ENCODE measurements at regions not wholly inside any gene's neighbourhood (a gene's known extent, or its start where the extent isn't known, plus 50 kb on each side); places are given as distances from the start of the nearest gene placed in this dataset.

DNA sequence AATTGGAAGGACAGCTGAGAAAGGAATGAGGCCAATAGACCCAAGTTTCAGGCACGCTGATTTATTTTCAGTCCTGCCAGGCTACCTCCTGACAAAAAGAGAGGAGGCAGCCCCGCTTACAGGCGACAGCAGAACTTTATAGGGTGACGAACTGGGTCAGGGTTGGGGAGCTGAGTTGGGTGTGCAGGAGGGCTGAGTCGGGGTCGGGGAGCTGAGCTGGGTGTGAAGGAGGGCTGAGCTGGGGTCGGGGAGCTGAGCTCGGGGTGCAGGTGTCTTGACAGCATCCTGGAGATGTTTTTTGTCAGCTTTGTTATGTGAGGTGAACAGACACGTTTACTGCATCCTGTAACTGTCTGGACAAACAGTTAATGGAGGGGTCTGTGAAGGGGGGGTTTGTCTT, 342.2 kb downstream of the ADCYAP1 start:
- H3K9me3 ChIP-seq (ENCODE audit: control insufficient read depth, low read depth, low read length): no peaks in the 10 kb centered on the region
- no peaks in the 10 kb centered on the region for H3K36me3 ChIP-seq (ENCODE audit: control insufficient read depth, low read depth, low read length)
- no peak overlapping the region for H3K9ac ChIP-seq (ENCODE audit: low read length)
- H3K27me3 ChIP-seq (ENCODE audit: control insufficient read depth, insufficient read depth, low read length): no peaks in the 10 kb centered on the region
- no peak overlapping the region for H3K27ac ChIP-seq (ENCODE audit: low read length)
- no peak overlapping the region for H3K4me3 ChIP-seq (ENCODE audit: low read length)
- H3K4me1 ChIP-seq (ENCODE audit: control insufficient read depth, low read depth, low read length): no peaks in the 10 kb centered on the region

DNA sequence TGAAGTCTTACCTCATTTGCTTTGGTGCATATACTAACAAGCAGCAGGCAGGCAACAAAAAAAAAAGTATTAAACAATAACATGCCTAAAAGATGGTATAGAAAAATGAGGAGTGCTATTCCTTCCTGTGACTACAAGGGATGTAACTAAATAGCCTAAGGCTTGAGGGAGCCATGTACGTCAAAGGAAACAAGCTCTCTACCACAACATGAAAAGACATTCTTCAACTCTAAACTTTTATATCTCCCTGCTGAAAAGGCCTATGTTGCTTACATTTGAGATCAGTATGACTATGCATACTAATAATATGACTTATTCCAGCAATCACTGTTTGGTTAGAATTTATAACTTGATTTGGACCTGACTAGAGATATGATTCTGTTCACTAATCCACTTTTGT, 347.9 kb downstream of the ADCYAP1 start:
- no peak overlapping the region for H3K4me3 ChIP-seq (ENCODE audit: low read length)
- H3K27me3 ChIP-seq (ENCODE audit: control insufficient read depth, insufficient read depth, low read length): no peaks in the 10 kb centered on the region
- H3K4me1 ChIP-seq (ENCODE audit: control insufficient read depth, low read depth, low read length): no peaks in the 10 kb centered on the region
- no peak overlapping the region for H3K9ac ChIP-seq (ENCODE audit: low read length)
- no peak overlapping the region for H3K27ac ChIP-seq (ENCODE audit: low read length)
- H3K9me3 ChIP-seq (ENCODE audit: control insufficient read depth, low read depth, low read length): no peaks in the 10 kb centered on the region
- H3K36me3 ChIP-seq (ENCODE audit: control insufficient read depth, low read depth, low read length): no peaks in the 10 kb centered on the region

DNA sequence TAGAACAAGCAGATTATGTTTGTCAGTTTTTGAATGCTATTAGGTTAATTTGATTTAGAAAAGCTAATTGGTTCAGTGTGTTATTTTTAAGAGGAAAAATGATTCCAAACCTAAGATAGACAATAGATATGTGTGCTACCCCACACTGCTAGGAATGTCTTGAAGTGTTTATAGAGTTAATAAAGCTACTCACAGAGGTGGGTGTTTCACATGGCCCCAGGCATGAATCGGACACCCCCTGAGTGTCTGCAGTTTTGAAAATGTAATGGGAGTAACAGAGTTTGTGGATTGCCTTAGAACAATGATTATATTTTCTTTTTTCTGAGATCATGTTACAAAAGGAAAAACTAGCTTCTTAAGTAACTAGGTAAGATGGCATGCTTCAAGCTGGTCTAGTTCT, 348.3 kb downstream of the ADCYAP1 start:
- H3K27ac ChIP-seq (ENCODE audit: low read length): no peak overlapping the region
- no peak overlapping the region for H3K4me3 ChIP-seq (ENCODE audit: low read length)
- H3K36me3 ChIP-seq (ENCODE audit: control insufficient read depth, low read depth, low read length): no peaks in the 10 kb centered on the region
- H3K4me1 ChIP-seq (ENCODE audit: control insufficient read depth, low read depth, low read length): no peaks in the 10 kb centered on the region
- no peaks in the 10 kb centered on the region for H3K9me3 ChIP-seq (ENCODE audit: control insufficient read depth, low read depth, low read length)
- no peak overlapping the region for H3K9ac ChIP-seq (ENCODE audit: low read length)
- no peaks in the 10 kb centered on the region for H3K27me3 ChIP-seq (ENCODE audit: control insufficient read depth, insufficient read depth, low read length)

DNA sequence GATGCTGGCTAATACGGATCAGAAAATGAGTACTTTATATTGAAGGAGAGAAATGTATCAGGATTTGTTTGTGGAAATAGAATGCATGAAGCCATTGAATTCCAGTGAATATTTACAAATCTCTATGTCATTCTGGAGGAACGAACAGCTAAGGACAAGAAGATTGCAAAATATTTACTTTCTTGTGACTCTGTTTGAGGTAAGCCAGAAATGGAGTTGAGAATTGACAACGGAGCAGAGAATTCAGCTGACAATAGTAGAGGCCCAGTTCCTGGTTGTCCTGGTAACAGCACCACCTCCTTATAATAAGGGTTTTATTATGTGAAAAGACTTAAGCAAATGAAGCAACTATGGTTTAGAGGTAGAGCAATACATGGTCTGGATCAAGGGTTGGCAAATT, 349.2 kb downstream of the ADCYAP1 start:
- Histone ChIP-seq H3K36me3 (ENCODE audit: control insufficient read depth, low read depth, low read length) (no peaks in the 10 kb centered on the region), H3K9me3 (ENCODE audit: control insufficient read depth, low read depth, low read length) (no peaks in the 10 kb centered on the region), H3K4me1 (ENCODE audit: control insufficient read depth, low read depth, low read length) (no peaks in the 10 kb centered on the region), H3K9ac (ENCODE audit: low read length) (no peak overlapping the region), H3K4me3 (ENCODE audit: low read length) (no peak overlapping the region), H3K27me3 (ENCODE audit: control insufficient read depth, insufficient read depth, low read length) (no peaks in the 10 kb centered on the region), H3K27ac (ENCODE audit: low read length) (no peak overlapping the region)

DNA sequence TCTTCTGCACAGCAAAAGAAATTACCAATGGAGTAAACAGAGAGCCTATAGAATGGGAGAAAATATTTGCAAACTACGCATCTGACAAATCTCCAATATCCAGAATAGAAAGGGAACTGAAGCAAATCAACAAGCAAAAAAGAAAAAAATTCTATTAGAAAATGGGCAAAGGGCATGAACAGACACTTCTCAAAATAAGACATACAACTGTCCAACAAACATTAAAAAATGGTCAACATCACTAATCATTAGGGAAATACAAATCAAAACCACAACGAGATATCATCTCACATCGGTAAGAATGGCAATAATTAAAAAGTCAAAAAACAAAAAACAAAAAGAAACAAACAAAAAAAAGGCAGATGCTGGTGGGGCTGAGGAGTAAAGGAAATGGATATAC, 356.4 kb downstream of the ADCYAP1 start:
- Histone ChIP-seq H3K27me3 (ENCODE audit: control insufficient read depth, insufficient read depth, low read length) (no peaks in the 10 kb centered on the region), H3K9ac (ENCODE audit: low read length) (no peak overlapping the region), H3K4me3 (ENCODE audit: low read length) (no peak overlapping the region), H3K36me3 (ENCODE audit: control insufficient read depth, low read depth, low read length) (no peaks in the 10 kb centered on the region), H3K27ac (ENCODE audit: low read length) (no peak overlapping the region), H3K9me3 (ENCODE audit: control insufficient read depth, low read depth, low read length) (peaks cover 13% of the 10 kb centered on the region), H3K4me1 (ENCODE audit: control insufficient read depth, low read depth, low read length) (no peaks in the 10 kb centered on the region)

DNA sequence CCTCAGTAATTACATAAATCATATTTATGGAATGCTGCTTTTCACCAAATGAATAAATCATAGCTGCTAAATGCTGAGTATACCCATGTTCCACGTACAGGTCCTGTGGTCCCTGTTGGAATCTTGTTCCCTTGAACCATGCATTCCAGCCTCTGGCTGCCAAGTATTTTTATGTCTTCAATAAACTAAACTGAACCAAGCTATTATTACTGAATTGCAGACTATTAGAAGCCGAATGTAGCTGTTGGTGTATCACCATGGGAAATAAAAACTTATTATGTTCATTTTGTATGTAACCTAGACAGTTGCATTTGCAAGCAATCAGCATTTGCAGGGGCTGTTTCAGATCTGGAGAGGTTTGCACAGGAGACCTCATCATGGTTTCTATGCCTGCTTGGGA, 362.4 kb downstream of the ADCYAP1 start:
- no peaks in the 10 kb centered on the region for H3K4me1 ChIP-seq (ENCODE audit: control insufficient read depth, low read depth, low read length)
- no peaks in the 10 kb centered on the region for H3K36me3 ChIP-seq (ENCODE audit: control insufficient read depth, low read depth, low read length)
- H3K9ac ChIP-seq (ENCODE audit: low read length): no peak overlapping the region
- H3K27me3 ChIP-seq (ENCODE audit: control insufficient read depth, insufficient read depth, low read length): no peaks in the 10 kb centered on the region
- H3K9me3 ChIP-seq (ENCODE audit: control insufficient read depth, low read depth, low read length): no peaks in the 10 kb centered on the region
- H3K27ac ChIP-seq (ENCODE audit: low read length): no peak overlapping the region
- no peak overlapping the region for H3K4me3 ChIP-seq (ENCODE audit: low read length)

DNA sequence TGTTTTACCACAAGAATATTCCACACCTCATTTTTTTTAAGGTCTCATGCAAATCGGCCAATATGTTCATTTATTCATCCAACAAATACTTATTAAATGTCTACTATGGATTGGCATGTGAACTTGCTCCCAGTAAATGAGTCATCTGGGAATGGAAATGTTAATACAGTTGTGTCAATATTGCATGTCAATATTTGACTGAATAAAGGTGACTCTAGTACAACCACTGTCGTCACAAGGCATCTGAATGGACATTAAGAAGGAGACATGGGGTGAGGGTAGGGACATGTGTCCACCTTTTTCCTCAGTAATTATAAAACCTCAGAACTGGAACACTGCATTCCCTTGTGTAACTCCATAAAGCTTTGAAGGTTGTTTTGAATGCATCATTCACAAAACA, 365.4 kb downstream of the ADCYAP1 start:
- Histone ChIP-seq H3K27ac (ENCODE audit: low read length) (no peak overlapping the region), H3K9ac (ENCODE audit: low read length) (no peak overlapping the region)

DNA sequence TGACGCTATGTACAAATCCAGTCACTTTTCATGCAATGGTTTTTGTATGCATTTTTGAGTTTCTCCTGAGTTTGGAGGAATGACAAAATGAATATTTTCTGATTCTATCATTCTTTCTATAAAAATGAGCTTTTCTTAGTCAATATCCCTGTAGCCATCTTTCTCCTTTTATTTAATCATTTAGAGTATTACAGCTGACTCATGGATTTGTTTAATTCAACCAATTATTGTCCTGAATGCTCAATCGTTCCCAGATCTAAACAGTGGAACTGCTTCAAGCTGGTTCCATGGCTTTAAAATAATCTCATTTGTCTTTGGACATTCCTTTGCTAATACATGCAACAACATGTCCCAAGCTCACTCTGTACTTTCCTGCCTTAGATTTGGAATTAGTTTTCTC, 368.8 kb downstream of the ADCYAP1 start:
- H3K9me3 ChIP-seq (ENCODE audit: control insufficient read depth, low read depth, low read length): no peaks in the 10 kb centered on the region
- no peak overlapping the region for H3K4me3 ChIP-seq (ENCODE audit: low read length)
- no peaks in the 10 kb centered on the region for H3K27me3 ChIP-seq (ENCODE audit: control insufficient read depth, insufficient read depth, low read length)
- H3K36me3 ChIP-seq (ENCODE audit: control insufficient read depth, low read depth, low read length): no peaks in the 10 kb centered on the region
- no peak overlapping the region for H3K27ac ChIP-seq (ENCODE audit: low read length)
- H3K4me1 ChIP-seq (ENCODE audit: control insufficient read depth, low read depth, low read length): no peaks in the 10 kb centered on the region
- H3K9ac ChIP-seq (ENCODE audit: low read length): no peak overlapping the region

More for the DNA sequence above, 365.4 kb downstream of the ADCYAP1 start:
- no peak overlapping the region for H3K4me3 ChIP-seq (ENCODE audit: low read length)
- H3K4me1 ChIP-seq (ENCODE audit: control insufficient read depth, low read depth, low read length): no peaks in the 10 kb centered on the region
- no peaks in the 10 kb centered on the region for H3K9me3 ChIP-seq (ENCODE audit: control insufficient read depth, low read depth, low read length)
- no peaks in the 10 kb centered on the region for H3K27me3 ChIP-seq (ENCODE audit: control insufficient read depth, insufficient read depth, low read length)
- H3K36me3 ChIP-seq (ENCODE audit: control insufficient read depth, low read depth, low read length): no peaks in the 10 kb centered on the region

DNA sequence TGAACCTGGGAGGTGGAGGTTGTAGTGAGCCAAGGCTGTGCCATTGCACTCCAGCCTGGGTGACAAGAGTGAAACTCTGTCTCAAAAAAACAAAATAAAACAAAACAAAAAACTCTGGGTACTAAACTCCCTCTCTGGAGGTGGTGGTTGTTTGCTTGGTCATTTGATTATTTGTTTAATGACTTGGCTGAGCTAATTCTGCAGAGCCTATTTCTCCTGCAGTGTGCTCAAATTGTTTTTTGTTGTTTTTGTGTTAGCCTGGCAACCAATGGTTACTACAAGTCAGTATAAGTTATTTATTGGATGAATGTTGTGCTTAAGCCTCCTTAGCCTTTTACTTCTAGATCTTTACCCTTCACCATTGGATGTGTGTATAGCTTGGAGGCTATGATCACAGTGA, 387.5 kb downstream of the ADCYAP1 start:
- Histone ChIP-seq H3K27ac (ENCODE audit: low read length) (no peak overlapping the region), H3K36me3 (ENCODE audit: control insufficient read depth, low read depth, low read length) (no peaks in the 10 kb centered on the region), H3K4me3 (ENCODE audit: low read length) (no peak overlapping the region), H3K27me3 (ENCODE audit: control insufficient read depth, insufficient read depth, low read length) (no peaks in the 10 kb centered on the region), H3K4me1 (ENCODE audit: control insufficient read depth, low read depth, low read length) (peaks cover 2% of the 10 kb centered on the region), H3K9me3 (ENCODE audit: control insufficient read depth, low read depth, low read length) (no peaks in the 10 kb centered on the region), H3K9ac (ENCODE audit: low read length) (no peak overlapping the region)

DNA sequence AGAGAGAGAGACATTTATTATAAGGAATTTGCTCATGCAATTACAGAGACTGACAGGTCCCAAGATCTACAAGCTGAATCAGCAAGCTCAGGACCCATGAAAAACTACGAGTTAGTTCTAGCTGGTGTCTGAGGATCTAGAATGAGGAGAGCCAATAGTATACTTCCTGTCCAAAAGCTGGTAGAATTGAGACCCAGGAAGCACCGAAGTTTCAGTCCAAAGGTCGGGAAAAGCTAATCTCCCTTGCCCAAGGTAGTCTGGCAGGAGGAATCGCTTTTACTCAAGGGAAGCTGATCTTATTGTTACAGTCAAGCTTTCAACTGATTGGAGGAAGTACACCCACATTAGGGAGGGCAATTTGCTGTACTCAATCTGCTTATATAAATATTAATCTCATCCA, 389.6 kb downstream of the ADCYAP1 start:
- Histone ChIP-seq H3K9me3 (ENCODE audit: control insufficient read depth, low read depth, low read length) (no peaks in the 10 kb centered on the region), H3K27ac (ENCODE audit: low read length) (no peak overlapping the region), H3K4me1 (ENCODE audit: control insufficient read depth, low read depth, low read length) (peaks cover 7% of the 10 kb centered on the region), H3K36me3 (ENCODE audit: control insufficient read depth, low read depth, low read length) (no peaks in the 10 kb centered on the region), H3K4me3 (ENCODE audit: low read length) (no peak overlapping the region), H3K27me3 (ENCODE audit: control insufficient read depth, insufficient read depth, low read length) (no peaks in the 10 kb centered on the region), H3K9ac (ENCODE audit: low read length) (no peak overlapping the region)

DNA sequence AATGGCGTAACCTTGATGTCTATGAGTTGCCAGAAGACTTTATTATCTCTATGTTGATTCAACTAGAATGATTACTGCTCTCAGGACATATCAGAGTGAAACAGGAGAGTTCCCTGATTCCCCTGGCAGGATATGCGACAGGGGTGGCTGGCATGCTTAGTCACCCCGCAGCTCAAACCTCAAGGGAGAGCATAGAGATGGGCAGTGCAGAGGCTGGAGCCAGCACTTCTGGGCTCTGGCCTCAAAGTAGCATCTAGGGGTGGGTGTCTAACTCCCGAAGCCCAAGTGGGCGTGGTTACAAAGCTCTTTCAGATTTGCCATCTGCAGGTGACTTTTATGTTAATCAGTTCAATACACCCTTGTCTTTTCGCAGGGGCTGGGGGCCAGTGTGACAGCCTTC, 391.6 kb downstream of the ADCYAP1 start:
- peaks cover 7% of the 10 kb centered on the region for H3K4me1 ChIP-seq (ENCODE audit: control insufficient read depth, low read depth, low read length)
- H3K36me3 ChIP-seq (ENCODE audit: control insufficient read depth, low read depth, low read length): no peaks in the 10 kb centered on the region
- H3K27me3 ChIP-seq (ENCODE audit: control insufficient read depth, insufficient read depth, low read length): no peaks in the 10 kb centered on the region
- H3K4me3 ChIP-seq (ENCODE audit: low read length): no peak overlapping the region
- no peak overlapping the region for H3K9ac ChIP-seq (ENCODE audit: low read length)
- no peaks in the 10 kb centered on the region for H3K9me3 ChIP-seq (ENCODE audit: control insufficient read depth, low read depth, low read length)
- no peak overlapping the region for H3K27ac ChIP-seq (ENCODE audit: low read length)

DNA sequence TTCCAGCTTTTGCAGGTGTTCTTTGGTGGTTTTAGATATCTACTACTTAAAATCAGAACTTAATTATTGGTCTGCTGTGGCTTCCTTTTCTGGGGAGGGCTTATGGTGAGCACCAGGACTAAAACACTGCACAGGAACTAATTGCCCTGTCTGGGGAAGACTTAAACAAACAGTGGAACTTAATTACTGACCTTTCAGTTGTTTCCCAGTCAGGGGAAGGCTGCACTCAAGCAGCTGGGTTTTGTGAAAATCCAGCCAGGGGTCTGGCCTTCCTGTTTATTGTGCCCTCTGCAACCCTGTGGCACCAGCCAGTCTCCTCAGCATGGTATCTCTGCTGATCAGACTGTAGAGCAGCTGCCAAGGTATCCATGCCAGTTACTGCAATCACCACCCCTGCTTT, 398.2 kb downstream of the ADCYAP1 start:
- no peak overlapping the region for H3K27ac ChIP-seq (ENCODE audit: low read length)
- no peaks in the 10 kb centered on the region for H3K36me3 ChIP-seq (ENCODE audit: control insufficient read depth, low read depth, low read length)
- no peak overlapping the region for H3K4me3 ChIP-seq (ENCODE audit: low read length)
- no peaks in the 10 kb centered on the region for H3K4me1 ChIP-seq (ENCODE audit: control insufficient read depth, low read depth, low read length)
- H3K9me3 ChIP-seq (ENCODE audit: control insufficient read depth, low read depth, low read length): no peaks in the 10 kb centered on the region
- no peaks in the 10 kb centered on the region for H3K27me3 ChIP-seq (ENCODE audit: control insufficient read depth, insufficient read depth, low read length)
- no peak overlapping the region for H3K9ac ChIP-seq (ENCODE audit: low read length)
